IMR-90 (cell line): ENCODE measurements at regions not wholly inside any gene's neighbourhood (a gene's known extent, or its start where the extent isn't known, plus 50 kb on each side); places are given as distances from the start of the nearest gene placed in this dataset.

ENCODE experiments used
- ATAC-seq: fragments of 200-7000 bp; cut with Tn5 transposase; 2 replicates; pipeline ENCODE4 v1.9.1; 2020; ENCODE audit warnings: low read depth, mild to moderate bottlenecking, moderate library complexity
- BruUV-seq: library from RNA; stranded (reverse); fragments of 400-500 nt; replicated peaks from 2 replicates; lab custom pipeline; 2021; lab: Mats Ljungman, UMichigan
- CTCF ChIA-PET: fragments of 300-600 bp; formaldehyde crosslinking; extraction: SDS; loops from one replicate; lab custom pipeline; 2021; ENCODE audit warnings: antibody characterized with exemption; lab: Yijun Ruan, JAX
- POLR2A ChIA-PET: fragments of 300-600 bp; sonication (Branson Sonifier 250); formaldehyde crosslinking; loops from one replicate; lab custom pipeline; 2022; ENCODE audit warnings: antibody characterized with exemption; ENCODE audit not compliant: unreplicated experiment; lab: Charles Lee
- DNase-seq: peaks from one replicate; pipeline ENCODE4 v3.0.0; 2013
- H2AFZ ChIP-seq: replicated peaks from 2 replicates; pipeline ENCODE3; 2013; ENCODE audit warnings: low read length, mild to moderate bottlenecking; ENCODE audit not compliant: poor library complexity
- H2AK5ac ChIP-seq: 2 replicates; pipeline ENCODE4 v1.6.1; 2013; ENCODE audit warnings: low read depth, low read length, inconsistent platforms
- H2AK9ac ChIP-seq: replicated peaks from 2 replicates; pipeline ENCODE3; 2013; ENCODE audit warnings: mild to moderate bottlenecking, low read depth, low read length, moderate library complexity; ENCODE audit not compliant: poor library complexity
- H2BK120ac ChIP-seq: 2 replicates; pipeline ENCODE4 v1.6.1; 2013; ENCODE audit warnings: low read depth, low read length, inconsistent platforms
- H2BK15ac ChIP-seq: 3 replicates; pipeline ENCODE4 v1.6.1; 2013; ENCODE audit warnings: low read depth, low read length, inconsistent platforms
- H2BK20ac ChIP-seq: 2 replicates; pipeline ENCODE4 v1.6.1; 2013; ENCODE audit warnings: low read depth, mild to moderate bottlenecking, inconsistent platforms, low read length, moderate library complexity
- H2BK5ac ChIP-seq: 2 replicates; pipeline ENCODE4 v1.6.1; 2013; ENCODE audit warnings: mild to moderate bottlenecking, low read depth, low read length, inconsistent platforms; ENCODE audit not compliant: poor library complexity, severe bottlenecking
- H3K14ac ChIP-seq: replicated peaks from 2 replicates; pipeline ENCODE4 v1.6.1; 2013; ENCODE audit warnings: low read depth, low read length, inconsistent platforms
- H3K18ac ChIP-seq: 2 replicates; pipeline ENCODE4 v1.6.1; 2013; ENCODE audit warnings: low read depth, low read length, control low read depth
- H3K23ac ChIP-seq: 2 replicates; pipeline ENCODE4 v1.6.1; 2013; ENCODE audit warnings: low read depth, low read length, inconsistent platforms
- H3K27ac ChIP-seq: 2 replicates; pipeline ENCODE4 v1.5.1; 2013; ENCODE audit warnings: mild to moderate bottlenecking, control low read depth, low read length; ENCODE audit not compliant: insufficient read depth
- H3K27me3 ChIP-seq: 2 replicates; pipeline ENCODE4 v1.6.1; 2013; ENCODE audit warnings: low read length; ENCODE audit not compliant: control insufficient read depth, insufficient read depth
- H3K36me3 ChIP-seq: 2 replicates; pipeline ENCODE4 v1.6.1; 2013; ENCODE audit warnings: low read length, mixed read lengths; ENCODE audit not compliant: control insufficient read depth, insufficient read depth
- H3K4ac ChIP-seq: 2 replicates; pipeline ENCODE4 v1.6.1; 2013; ENCODE audit warnings: low read depth, low read length, inconsistent platforms
- H3K4me1 ChIP-seq: 2 replicates; pipeline ENCODE4 v1.6.1; 2013; ENCODE audit warnings: low read length, mixed read lengths; ENCODE audit not compliant: control insufficient read depth, insufficient read depth
- H3K4me2 ChIP-seq: 2 replicates; pipeline ENCODE4 v1.6.1; 2013; ENCODE audit warnings: low read depth, mild to moderate bottlenecking, control low read depth, low read length, moderate library complexity
- H3K4me3 ChIP-seq: 2 replicates; pipeline ENCODE4 v1.5.1; 2013; ENCODE audit warnings: low read depth, mild to moderate bottlenecking, control low read depth, low read length, moderate library complexity; ENCODE audit not compliant: insufficient read depth
- H3K56ac ChIP-seq: 2 replicates; pipeline ENCODE4 v1.6.1; 2013; ENCODE audit warnings: low read length, inconsistent platforms; ENCODE audit not compliant: insufficient read depth; ENCODE audit errors: extremely low read depth
- H3K79me1 ChIP-seq, 2 experiments: 2 replicates each; pipeline ENCODE4 v1.6.1; 2013; ENCODE audit warnings: low read length in 2 of 2, inconsistent platforms in 1 of 2, low read depth in 1 of 2
- H3K9ac ChIP-seq: 2 replicates; pipeline ENCODE4 v1.6.1; 2013; ENCODE audit warnings: low read depth, low read length, control low read depth
- H3K9me1 ChIP-seq: 2 replicates; pipeline ENCODE4 v1.6.1; 2013; ENCODE audit warnings: low read length, inconsistent platforms; ENCODE audit not compliant: insufficient read depth
- H3K9me3 ChIP-seq: 2 replicates; pipeline ENCODE4 v1.6.1; 2013; ENCODE audit warnings: low read length; ENCODE audit not compliant: control insufficient read depth, insufficient read depth
- H4K20me1 ChIP-seq: 2 replicates; pipeline ENCODE4 v1.6.1; 2013; ENCODE audit warnings: low read length, inconsistent platforms; ENCODE audit not compliant: insufficient read depth
- H4K5ac ChIP-seq: 2 replicates; pipeline ENCODE4 v1.6.1; 2013; ENCODE audit warnings: mild to moderate bottlenecking, low read depth, low read length, control low read depth
- H4K8ac ChIP-seq, 2 experiments: 2 replicates each; pipeline ENCODE4 v1.6.1; 2013; ENCODE audit warnings: low read depth in 2 of 2, low read length in 2 of 2, control low read depth in 1 of 2, inconsistent platforms in 1 of 2
- H4K91ac ChIP-seq: 2 replicates; pipeline ENCODE4 v1.6.1; 2013; ENCODE audit warnings: low read depth, low read length, inconsistent platforms; ENCODE audit not compliant: insufficient read depth
- CHD1 ChIP-seq: IDR thresholded peaks from 2 replicates; pipeline ENCODE4 v1.6.1; 2012; ENCODE audit warnings: low read depth, low read length, improper control_type of control experiment
- CTCF ChIP-seq: conservative IDR thresholded peaks from 2 replicates; pipeline ENCODE4 v1.5.1; 2012; ENCODE audit warnings: mild to moderate bottlenecking, low read depth, low read length, improper control_type of control experiment
- POLR2A ChIP-seq: IDR thresholded peaks from 2 replicates; pipeline ENCODE4 v1.6.1; 2012; ENCODE audit warnings: mild to moderate bottlenecking, low read depth, low read length
- RFX5 ChIP-seq: IDR thresholded peaks from 2 replicates; pipeline ENCODE4 v1.8.0; 2012; ENCODE audit warnings: low read depth, mild to moderate bottlenecking, low read length, moderate library complexity
- SMC3 ChIP-seq: fragments of 150-350 bp; IDR thresholded peaks from 2 replicates; pipeline ENCODE4 v1.6.1; 2016; ENCODE audit warnings: low read depth, mild to moderate bottlenecking, antibody characterized with exemption, low read length, moderate library complexity
- USF2 ChIP-seq: fragments of 150-350 bp; IDR thresholded peaks from 2 replicates; pipeline ENCODE4 v1.6.1; 2017; ENCODE audit warnings: mild to moderate bottlenecking, antibody characterized with exemption, low read length, low read depth
- dilution Hi-C: fragments of 300-500 bp; cut with HindIII; formaldehyde crosslinking; loops from one replicate; pipeline ENCODE4 v1.14.3; 2018; ENCODE audit warnings: low sequenced_read_pairs; ENCODE audit not compliant: unreplicated experiment
- in situ Hi-C: fragments of 300-500 bp; cut with MboI; formaldehyde crosslinking; loops from 3 replicates; pipeline ENCODE4 v1.14.3; 2019; ENCODE audit warnings: low sequenced_read_pairs, inconsistent platforms, mixed read lengths
- intact Hi-C: fragments of 100-400 bp; cut with micrococcal nuclease; formaldehyde crosslinking; loops from 2 replicates; pipeline ENCODE4 v1.10.0; 2022

GRCh38 chr11:15772981-15773380 is 583.4 kb downstream of the SOX6 start:
- H2AFZ ChIP-seq = no peak overlapping the region
- H4K91ac ChIP-seq = no peak overlapping the region
- dilution Hi-C loops = no loop called here
- POLR2A ChIA-PET = interaction anchor here (0.6 kb wide), 1 partner anchor 24 kb away, joined by 3 read pairs; no protein-coding TSS in a partner anchor
- no peak overlapping the region for H2BK120ac ChIP-seq
- H3K79me1 ChIP-seq = no peaks in the 10 kb centered on the region
- H4K8ac ChIP-seq = no peak overlapping the region
- BruUV-seq = no TSS peak
- H3K36me3 ChIP-seq = no peaks in the 10 kb centered on the region
- H4K5ac ChIP-seq = no peak overlapping the region
- H3K9me1 ChIP-seq = no peaks in the 10 kb centered on the region
- H2BK5ac ChIP-seq = no peak overlapping the region
- no peak for ATAC-seq
- no peaks in the 10 kb centered on the region; the same call in 1 of the 2 replicates for H3K27me3 ChIP-seq
- no peaks in the 10 kb centered on the region for H3K9me3 ChIP-seq
- H3K9ac ChIP-seq = no peak overlapping the region
- no peak overlapping the region for H3K18ac ChIP-seq
- H3K14ac ChIP-seq = no peak overlapping the region
- H3K56ac ChIP-seq = no peak overlapping the region
- no peak overlapping the region for H2BK20ac ChIP-seq
- H3K23ac ChIP-seq = no peak overlapping the region
- H3K4me2 ChIP-seq = no peak overlapping the region
- DNase-seq = no peak
- H3K4me1 ChIP-seq = peaks cover 6% of the 10 kb centered on the region; the same call in 1 of the 2 replicates
- no peak overlapping the region for H3K27ac ChIP-seq
- no peak overlapping the region for H2AK5ac ChIP-seq
- in situ Hi-C loops = no loop called here
- H2BK15ac ChIP-seq = no peak overlapping the region
- no peak overlapping the region for H3K4me3 ChIP-seq
- intact Hi-C loops = no loop called here
- TF ChIP-seq POLR2A (no peak), SMC3 (no peak), CHD1 (no peak), CTCF (no peak), RFX5 (no peak), USF2 (no peak)
- no peaks in the 10 kb centered on the region for H4K20me1 ChIP-seq
- no peak overlapping the region for H2AK9ac ChIP-seq
- CTCF ChIA-PET = interaction anchor here (0.9 to 1.0 kb wide), 2 partner anchors 42 to 123 kb away, joined by 3 to 4 read pairs; no protein-coding TSS in a partner anchor
- H3K4ac ChIP-seq = no peak overlapping the region
